ENCODE measurements at regions not wholly inside any gene's neighbourhood (a gene's known extent, or its start where the extent isn't known, plus 50 kb on each side); places are given as distances from the start of the nearest gene placed in this dataset.

GRCh38 chr20:5674176-5674660, 63.4 kb upstream of the GPCPD1 start:
- Histone ChIP-seq H3K27ac (ENCODE audit: low read length) (peak overlapping the region; percentile 65), H3K4me3 (ENCODE audit: low read length) (peak overlapping the region; percentile 7; the same call in 1 of the 2 replicates), H3K9ac (ENCODE audit: low read length) (no peak overlapping the region), H3K4me2 (ENCODE audit: low read length) (peak overlapping the region; percentile 60), H4K20me1 (ENCODE audit: insufficient read depth, low read length) (no peaks in the 10 kb centered on the region), H2AFZ (ENCODE audit: low read depth, low read length) (peak overlapping the region; percentile 59; the same call in 1 of the 2 replicates), H3K79me2 (ENCODE audit: low read length) (no peaks in the 10 kb centered on the region), H3K27me3 (ENCODE audit: low read depth, low read length) (0 out of 2 replicates have a peak, but pooled peaks cover 3% of the 10 kb centered on the region), H3K4me1 (ENCODE audit: low read length) (peaks cover 23% of the 10 kb centered on the region), H3K36me3 (replicated peaks; ENCODE audit: low read depth, low read length) (no peaks in the 10 kb centered on the region), H3K9me3 (ENCODE audit: insufficient read depth, low read length) (no peaks in the 10 kb centered on the region)
- TF ChIP-seq EZH2phosphoT487 (IDR thresholded peaks at IDR 0.05; ENCODE audit: low read depth) (no peak), CTCF (IDR thresholded peaks at IDR 0.05; ENCODE audit: low read depth, low read length) (peak; percentile 22; the same call in 1 of the 2 replicates)

GRCh38 chr20:5670874-5671273, 60.1 kb upstream of the GPCPD1 start:
- Histone ChIP-seq H3K27ac (ENCODE audit: low read length) (no peak overlapping the region), H3K4me1 (ENCODE audit: low read length) (peaks cover 29% of the 10 kb centered on the region), H3K9ac (ENCODE audit: low read length) (no peak overlapping the region), H3K4me3 (ENCODE audit: low read length) (no peak overlapping the region), H2AFZ (ENCODE audit: low read depth, low read length) (no peak overlapping the region), H4K20me1 (ENCODE audit: insufficient read depth, low read length) (no peaks in the 10 kb centered on the region), H3K79me2 (ENCODE audit: low read length) (no peaks in the 10 kb centered on the region), H3K9me3 (ENCODE audit: insufficient read depth, low read length) (no peaks in the 10 kb centered on the region), H3K36me3 (replicated peaks; ENCODE audit: low read depth, low read length) (no peaks in the 10 kb centered on the region), H3K4me2 (ENCODE audit: low read length) (no peak overlapping the region), H3K27me3 (ENCODE audit: low read depth, low read length) (peaks cover 10% of the 10 kb centered on the region)
- TF ChIP-seq CTCF (IDR thresholded peaks at IDR 0.05; ENCODE audit: low read depth, low read length) (no peak), EZH2phosphoT487 (IDR thresholded peaks at IDR 0.05; ENCODE audit: low read depth) (no peak)

- no peak overlapping the region for H3K4me2 ChIP-seq (ENCODE audit: low read length)
- H3K27me3 ChIP-seq (ENCODE audit: low read depth, low read length), result peaks cover 10% of the 10 kb centered on the region
- H4K20me1 ChIP-seq (ENCODE audit: insufficient read depth, low read length), result no peaks in the 10 kb centered on the region
- no peaks in the 10 kb centered on the region for H3K36me3 ChIP-seq (replicated peaks; ENCODE audit: low read depth, low read length)
- H3K4me1 ChIP-seq (ENCODE audit: low read length), result peaks cover 24% of the 10 kb centered on the region
- no peak overlapping the region for H3K9ac ChIP-seq (ENCODE audit: low read length)
- H2AFZ ChIP-seq (ENCODE audit: low read depth, low read length), result no peak overlapping the region
- no peak for TF ChIP-seq EZH2phosphoT487 (IDR thresholded peaks at IDR 0.05; ENCODE audit: low read depth)
- TF ChIP-seq CTCF (IDR thresholded peaks at IDR 0.05; ENCODE audit: low read depth, low read length), result no peak
- H3K9me3 ChIP-seq (ENCODE audit: insufficient read depth, low read length), result no peaks in the 10 kb centered on the region
- no peak overlapping the region for H3K4me3 ChIP-seq (ENCODE audit: low read length)
- no peak overlapping the region for H3K27ac ChIP-seq (ENCODE audit: low read length)
- no peaks in the 10 kb centered on the region for H3K79me2 ChIP-seq (ENCODE audit: low read length)
Measured at GRCh38 chr20:5670036-5670536, 59.3 kb upstream of the GPCPD1 start.

GRCh38 chr20:5668529-5668868, 57.7 kb upstream of the GPCPD1 start:
- H3K36me3 ChIP-seq (replicated peaks; ENCODE audit: low read depth, low read length), result no peaks in the 10 kb centered on the region
- H3K79me2 ChIP-seq (ENCODE audit: low read length), result no peaks in the 10 kb centered on the region
- H3K27ac ChIP-seq (ENCODE audit: low read length), result no peak overlapping the region
- no peaks in the 10 kb centered on the region for H3K9me3 ChIP-seq (ENCODE audit: insufficient read depth, low read length)
- H2AFZ ChIP-seq (ENCODE audit: low read depth, low read length), result no peak overlapping the region
- peaks cover 10% of the 10 kb centered on the region for H3K27me3 ChIP-seq (ENCODE audit: low read depth, low read length)
- no peak for TF ChIP-seq CTCF (IDR thresholded peaks at IDR 0.05; ENCODE audit: low read depth, low read length)
- TF ChIP-seq EZH2phosphoT487 (IDR thresholded peaks at IDR 0.05; ENCODE audit: low read depth), result no peak
- H3K9ac ChIP-seq (ENCODE audit: low read length), result no peak overlapping the region
- no peak overlapping the region for H3K4me3 ChIP-seq (ENCODE audit: low read length)
- H3K4me1 ChIP-seq (ENCODE audit: low read length), result peaks cover 9% of the 10 kb centered on the region
- no peak overlapping the region for H3K4me2 ChIP-seq (ENCODE audit: low read length)
- no peaks in the 10 kb centered on the region for H4K20me1 ChIP-seq (ENCODE audit: insufficient read depth, low read length)

Measured in OCI-LY3 (cell line).